ENCODE measurements at regions not wholly inside any gene's neighbourhood (a gene's known extent, or its start where the extent isn't known, plus 50 kb on each side); places are given as distances from the start of the nearest gene placed in this dataset.

- TF ChIP-seq EZH2 (IDR thresholded peaks at IDR 0.05; ENCODE audit: insufficient read depth, poor library complexity, severe bottlenecking): no peak
- TF ChIP-seq EZH2phosphoT487 (IDR thresholded peaks at IDR 0.05; ENCODE audit: insufficient read depth, low read depth): no peak
Observed at GRCh38 chr4:126559961-126560360, 1072.8 kb upstream of the INTU start.

Data from GM23248 (cell line).